ENCODE measurements at regions not wholly inside any gene's neighbourhood (a gene's known extent, or its start where the extent isn't known, plus 50 kb on each side); places are given as distances from the start of the nearest gene placed in this dataset.

GRCh38 chr4:158327525-158327924, 117.2 kb downstream of the TMEM144 start:
- 28% methylated on average over 5 of the region's 5 CpGs for WGBS (ENCODE audit: insufficient coverage, insufficient replicate concordance, low lambda C conversion rate, missing lambda C conversion rate)
- no peak for TF ChIP-seq NR2C1 (IDR thresholded peaks at IDR 0.05)
- no peak for TF ChIP-seq JUNB (IDR thresholded peaks at IDR 0.05)
- no peak for TF ChIP-seq BHLHE40 (IDR thresholded peaks at IDR 0.05; ENCODE audit: borderline replicate concordance in 1 of 2, low read depth in 2 of 2, low read length in 1 of 2)
- no peak for TF ChIP-seq ZBED1 (IDR thresholded peaks at IDR 0.05; ENCODE audit: borderline replicate concordance)
- no peak for TF ChIP-seq SMAD1 (IDR thresholded peaks at IDR 0.05; ENCODE audit: low read depth, partially characterized antibody)
- TF ChIP-seq PKNOX1 (IDR thresholded peaks at IDR 0.05), result no peak
- TF ChIP-seq EP300 (IDR thresholded peaks at IDR 0.05; ENCODE audit: borderline replicate concordance in 1 of 2, control insufficient read depth in 1 of 2, low read depth in 2 of 2, low read length in 2 of 2), result no peak
- TF ChIP-seq POLR2A (IDR thresholded peaks at IDR 0.05; ENCODE audit: low read depth, low read length), result no peak
- no peak for TF ChIP-seq SRF (IDR thresholded peaks at IDR 0.05; ENCODE audit: low read depth in 2 of 2, low read length in 2 of 2)
- TF ChIP-seq PAX8 (IDR thresholded peaks at IDR 0.05), result no peak
- TF ChIP-seq KAT2A (conservative IDR thresholded peaks at IDR 0.05; ENCODE audit: control insufficient read depth, low read depth, low read length), result no peak
- TF ChIP-seq LARP7 (IDR thresholded peaks at IDR 0.05), result no peak
- TF ChIP-seq BACH1 (IDR thresholded peaks at IDR 0.05; ENCODE audit: borderline replicate concordance), result no peak
- TF ChIP-seq KDM1A (IDR thresholded peaks at IDR 0.05; ENCODE audit: borderline replicate concordance), result no peak
- TF ChIP-seq RAD21 (IDR thresholded peaks at IDR 0.05; ENCODE audit: insufficient read depth, low read depth, low read length), result no peak
- TF ChIP-seq, protein P1, sequence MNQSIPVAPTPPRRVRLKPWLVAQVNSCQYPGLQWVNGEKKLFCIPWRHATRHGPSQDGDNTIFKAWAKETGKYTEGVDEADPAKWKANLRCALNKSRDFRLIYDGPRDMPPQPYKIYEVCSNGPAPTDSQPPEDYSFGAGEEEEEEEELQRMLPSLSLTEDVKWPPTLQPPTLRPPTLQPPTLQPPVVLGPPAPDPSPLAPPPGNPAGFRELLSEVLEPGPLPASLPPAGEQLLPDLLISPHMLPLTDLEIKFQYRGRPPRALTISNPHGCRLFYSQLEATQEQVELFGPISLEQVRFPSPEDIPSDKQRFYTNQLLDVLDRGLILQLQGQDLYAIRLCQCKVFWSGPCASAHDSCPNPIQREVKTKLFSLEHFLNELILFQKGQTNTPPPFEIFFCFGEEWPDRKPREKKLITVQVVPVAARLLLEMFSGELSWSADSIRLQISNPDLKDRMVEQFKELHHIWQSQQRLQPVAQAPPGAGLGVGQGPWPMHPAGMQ (IDR thresholded peaks at IDR 0.05; ENCODE audit: borderline replicate concordance), result no peak
- TF ChIP-seq NKRF (conservative IDR thresholded peaks at IDR 0.05), result no peak
- TF ChIP-seq E4F1 (IDR thresholded peaks at IDR 0.05; ENCODE audit: borderline replicate concordance, partially characterized antibody), result no peak
- TF ChIP-seq, protein P2, sequence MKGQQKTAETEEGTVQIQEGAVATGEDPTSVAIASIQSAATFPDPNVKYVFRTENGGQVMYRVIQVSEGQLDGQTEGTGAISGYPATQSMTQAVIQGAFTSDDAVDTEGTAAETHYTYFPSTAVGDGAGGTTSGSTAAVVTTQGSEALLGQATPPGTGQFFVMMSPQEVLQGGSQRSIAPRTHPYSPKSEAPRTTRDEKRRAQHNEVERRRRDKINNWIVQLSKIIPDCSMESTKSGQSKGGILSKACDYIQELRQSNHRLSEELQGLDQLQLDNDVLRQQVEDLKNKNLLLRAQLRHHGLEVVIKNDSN (IDR thresholded peaks at IDR 0.05; ENCODE audit: borderline replicate concordance, extremely low read length, insufficient read depth, low read depth, low read length), result no peak
- ATAC-seq, result no peak
- H3K79me2 ChIP-seq (ENCODE audit: control insufficient read depth, insufficient read depth, low read length), result no peaks in the 10 kb centered on the region
- H4K20me1 ChIP-seq (ENCODE audit: control insufficient read depth, insufficient read depth), result no peaks in the 10 kb centered on the region
- SMC1A ChIA-PET (ENCODE audit: uncharacterized antibody, unreplicated experiment), result no interaction called here
- BruUV-seq (replicated peaks), result no TSS peak
- no peaks in the 10 kb centered on the region for H3K36me3 ChIP-seq (ENCODE audit: control insufficient read depth in 2 of 2, insufficient read depth in 2 of 2, low read length in 1 of 2)
- no peak overlapping the region for H3K27ac ChIP-seq (ENCODE audit: control insufficient read depth, insufficient read depth)
- H2AFZ ChIP-seq (ENCODE audit: control insufficient read depth, low read depth, low read length), result no peak overlapping the region
- intact Hi-C loops (cut with micrococcal nuclease; ENCODE audit: unreplicated experiment), result no loop called here
- H3K4me1 ChIP-seq (ENCODE audit: control insufficient read depth, insufficient read depth, low read length), result no peaks in the 10 kb centered on the region
- H3K4me3 ChIP-seq, result no peak overlapping the region
- no peak overlapping the region for H3K9ac ChIP-seq (ENCODE audit: control insufficient read depth, insufficient read depth, low read length)
- no peaks in the 10 kb centered on the region for H3K9me3 ChIP-seq (replicated peaks; ENCODE audit: control insufficient read depth, insufficient read depth, low read length)
- FAIRE-seq, result no peak
- RAD21 ChIA-PET (ENCODE audit: unreplicated experiment), result no interaction called here
- POLR2A ChIA-PET, result no interaction called here
- H3K4me2 ChIP-seq (ENCODE audit: control insufficient read depth, insufficient read depth), result no peak overlapping the region
- CTCF ChIA-PET, result no interaction called here
- DNase-seq (ENCODE audit: low read depth, low spot score), result no peak
- in situ Hi-C loops (cut with MboI), result no loop called here
- no peaks in the 10 kb centered on the region for H3K27me3 ChIP-seq (replicated peaks in 1 of 2; ENCODE audit: control insufficient read depth in 2 of 2, insufficient read depth in 2 of 2, low read length in 1 of 2)

All from GM12878 (cell line).